Spleen (tissue), 11 donors: ENCODE measurements at regions not wholly inside any gene's neighbourhood (a gene's known extent, or its start where the extent isn't known, plus 50 kb on each side); places are given as distances from the start of the nearest gene placed in this dataset.

Experiments used
- DNase-seq: peaks from one replicate; pipeline ENCODE4 v3.0.0-alpha.2; 2020
- H3K27ac ChIP-seq, 8 donors: fragments of 200-600 bp; sonication (generic) in 7 of 8; 1 replicate in 4 of 8; 2 replicates in 4 of 8; pipeline versions ENCODE4 v1.5.0 to v1.8.0; 2016 to 2021; ENCODE audit warnings: inconsistent platforms in 4 of 8, mild to moderate bottlenecking in 4 of 8, moderate library complexity in 1 of 8
- H3K27me3 ChIP-seq, 7 donors: fragments of 200-600 bp; sonication (generic) in 6 of 7; replicated peaks in 1 of 7; 1 replicate in 4 of 7; 2 replicates in 3 of 7; pipeline versions ENCODE4 v1.5.0 to v1.8.0; 2016 to 2021; ENCODE audit warnings: inconsistent platforms in 3 of 7, mild to moderate bottlenecking in 1 of 7
- H3K36me3 ChIP-seq, 6 donors: fragments of 200-600 bp; sonication (generic) in 5 of 6; 1 replicate in 4 of 6; 2 replicates in 2 of 6; pipeline versions ENCODE4 v1.5.0 to v1.8.0; 2016 to 2021; ENCODE audit warnings: inconsistent platforms in 2 of 6
- H3K4me1 ChIP-seq, 6 donors: fragments of 200-600 bp; sonication (generic) in 5 of 6; 1 replicate in 3 of 6; 2 replicates in 3 of 6; pipeline versions ENCODE4 v1.5.0 to v1.8.0; 2016 to 2021; ENCODE audit warnings: inconsistent platforms in 3 of 6
- H3K4me3 ChIP-seq, 8 donors: fragments of 200-600 bp; sonication (generic) in 7 of 8; 1 replicate in 4 of 8; 2 replicates in 4 of 8; pipeline versions ENCODE4 v1.5.0 to v1.8.0; 2016 to 2021; ENCODE audit warnings: inconsistent platforms in 4 of 8, mild to moderate bottlenecking in 4 of 8, moderate library complexity in 2 of 8
- H3K9me3 ChIP-seq, 8 donors: fragments of 200-600 bp; sonication (generic) in 7 of 8; 1 replicate in 4 of 8; 2 replicates in 4 of 8; pipeline versions ENCODE4 v1.5.0 to v1.8.0; 2016 to 2021; ENCODE audit warnings: inconsistent platforms in 4 of 8
- POLR2A ChIP-seq, 3 donors: fragments of 450-650 bp; IDR thresholded peaks; one replicate each; pipeline ENCODE4 v1.5.1; 2017; ENCODE audit warnings: antibody characterized with exemption in 3 of 3, mild to moderate bottlenecking in 1 of 3
- POLR2AphosphoS5 ChIP-seq, 3 donors: sonication (generic); formaldehyde crosslinking; IDR thresholded peaks; one replicate each; pipeline ENCODE4 v1.5.1; 2017; ENCODE audit warnings: antibody characterized with exemption in 3 of 3
- WGBS, 5 donors: extraction: QIAGEN DNeasy Blood & Tissue Kit in 3 of 5; methylation state at CpG; one replicate each; pipeline versions ENCODE4 v1.1.5 to v1.1.7; 2013 to 2018; 5-methylcytosine and 5-hydroxymethylcytosine counted together
- intact Hi-C: fragments of 100-400 bp; cut with DNase I; formaldehyde crosslinking; loops from one replicate; pipeline ENCODE4 v1.15.0; 2023; ENCODE audit warnings: low total_unique reads
- TF ChIP-seq, protein P1 (sequence below), 11 experiments: fragments of 200-600 bp in 7 of 11; fragments of 450-650 bp in 4 of 11; sonication (generic) in 4 of 11; IDR thresholded peaks in 8 of 11; conservative IDR thresholded peaks in 3 of 11; 1 replicate in 7 of 11; 2 replicates in 4 of 11; pipeline versions ENCODE4 v1.4.0 to v1.8.0; 2016 to 2021; ENCODE audit warnings: antibody characterized with exemption in 11 of 11, inconsistent platforms in 4 of 11, mild to moderate bottlenecking in 1 of 11
- donor health status: healthy with polysubstance abuse.
- donor health status: DM: no; HTN: no; CAD: no; lungs with moderate emphysema.
- donor health status: DM: no; HTN: no; CAD: no.
- donor health status: Bipolar disorder and iron deficiency.
- donor health status: healthy.
- donor health status: DM: no; HTN: no; CAD: no.
- donor health status: DM: yes; HTN: yes; CAD: no.

- H3K4me1 ChIP-seq: no peaks in the 10 kb centered on the region
- H3K4me3 ChIP-seq: no peak overlapping the region
- no peak for DNase-seq
- TF ChIP-seq POLR2AphosphoS5 (IDR thresholded peaks at IDR 0.05) (no peak), POLR2A (IDR thresholded peaks at IDR 0.05) (no peak)
- TF ChIP-seq, protein P1, sequence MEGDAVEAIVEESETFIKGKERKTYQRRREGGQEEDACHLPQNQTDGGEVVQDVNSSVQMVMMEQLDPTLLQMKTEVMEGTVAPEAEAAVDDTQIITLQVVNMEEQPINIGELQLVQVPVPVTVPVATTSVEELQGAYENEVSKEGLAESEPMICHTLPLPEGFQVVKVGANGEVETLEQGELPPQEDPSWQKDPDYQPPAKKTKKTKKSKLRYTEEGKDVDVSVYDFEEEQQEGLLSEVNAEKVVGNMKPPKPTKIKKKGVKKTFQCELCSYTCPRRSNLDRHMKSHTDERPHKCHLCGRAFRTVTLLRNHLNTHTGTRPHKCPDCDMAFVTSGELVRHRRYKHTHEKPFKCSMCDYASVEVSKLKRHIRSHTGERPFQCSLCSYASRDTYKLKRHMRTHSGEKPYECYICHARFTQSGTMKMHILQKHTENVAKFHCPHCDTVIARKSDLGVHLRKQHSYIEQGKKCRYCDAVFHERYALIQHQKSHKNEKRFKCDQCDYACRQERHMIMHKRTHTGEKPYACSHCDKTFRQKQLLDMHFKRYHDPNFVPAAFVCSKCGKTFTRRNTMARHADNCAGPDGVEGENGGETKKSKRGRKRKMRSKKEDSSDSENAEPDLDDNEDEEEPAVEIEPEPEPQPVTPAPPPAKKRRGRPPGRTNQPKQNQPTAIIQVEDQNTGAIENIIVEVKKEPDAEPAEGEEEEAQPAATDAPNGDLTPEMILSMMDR (IDR thresholded peaks at IDR 0.05 in 8 of 11, conservative IDR thresholded peaks at IDR 0.05 in 3 of 11): no peak
- H3K27me3 ChIP-seq: no peaks in the 10 kb centered on the region
- H3K27ac ChIP-seq: no peak overlapping the region
- intact Hi-C loops: no loop called here
- WGBS, 5 donors: 65 to 84% (median 81%) methylated on average over 4 of the region's 4 CpGs
- no peaks in the 10 kb centered on the region for H3K36me3 ChIP-seq
- no peaks in the 10 kb centered on the region for H3K9me3 ChIP-seq
Observed at GRCh38 chr13:80946008-80946802, 605.3 kb upstream of the SPRY2 start.

DNA sequence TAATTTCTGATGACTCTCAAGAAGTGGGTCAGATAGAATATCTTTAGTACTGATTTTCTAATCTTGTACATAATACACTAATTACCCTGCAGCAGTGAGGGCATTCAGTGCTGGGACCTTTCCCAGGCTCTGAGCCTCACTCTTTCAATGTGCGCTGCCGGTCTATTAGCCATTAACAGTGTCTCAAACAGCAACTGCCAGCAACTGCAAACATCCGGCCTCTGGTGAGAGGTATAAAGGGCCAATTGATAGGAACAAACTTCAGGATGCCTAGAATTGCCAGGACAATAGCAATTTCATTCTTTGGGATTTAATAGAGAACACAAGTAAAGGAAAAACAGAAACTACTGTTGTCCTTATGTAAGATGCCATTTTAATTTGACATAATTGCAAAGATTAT, 604.4 kb upstream of the SPRY2 start:
- TF ChIP-seq POLR2AphosphoS5 (IDR thresholded peaks at IDR 0.05): no peak
- TF ChIP-seq POLR2A (IDR thresholded peaks at IDR 0.05): no peak
- TF ChIP-seq, protein P1 (IDR thresholded peaks at IDR 0.05 in 8 of 11, conservative IDR thresholded peaks at IDR 0.05 in 3 of 11): no peak
- DNase-seq: no peak

DNA sequence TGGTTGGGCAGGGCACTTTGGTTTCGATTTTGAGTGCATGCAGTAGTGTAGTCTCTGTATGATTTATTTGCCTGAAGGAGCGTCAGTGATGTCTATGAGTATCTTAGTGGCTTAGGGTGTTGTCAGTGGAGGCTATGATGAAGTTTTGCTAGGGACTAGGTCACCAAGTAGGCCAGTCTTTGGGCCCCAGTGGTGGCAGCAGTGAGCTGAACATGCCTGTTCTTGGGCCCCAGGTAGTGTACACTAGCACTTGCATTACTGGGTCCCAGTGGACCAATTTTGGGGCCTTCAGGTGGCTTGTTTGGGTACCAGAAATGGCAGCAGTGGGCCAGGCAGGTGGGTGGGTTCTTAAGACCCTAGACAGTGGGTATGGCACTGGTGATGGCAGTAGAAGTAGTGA, 598.7 kb upstream of the SPRY2 start:
- TF ChIP-seq POLR2AphosphoS5 (IDR thresholded peaks at IDR 0.05) (no peak), POLR2A (IDR thresholded peaks at IDR 0.05) (no peak)
- TF ChIP-seq, protein P1 (IDR thresholded peaks at IDR 0.05 in 8 of 11, conservative IDR thresholded peaks at IDR 0.05 in 3 of 11): no peak
- 75 to 89% (median 80%) methylated on average over 2 of the region's 2 CpGs for WGBS, 5 donors

More for the DNA sequence above, 604.4 kb upstream of the SPRY2 start:
- intact Hi-C loops: no loop called here
- H3K4me1 ChIP-seq: no peaks in the 10 kb centered on the region
- no peaks in the 10 kb centered on the region for H3K9me3 ChIP-seq
- no peak overlapping the region for H3K27ac ChIP-seq
- WGBS, 5 donors: 84 to 91% (median 90%) methylated on average over 3 of the region's 3 CpGs
- H3K27me3 ChIP-seq: no peaks in the 10 kb centered on the region
- H3K36me3 ChIP-seq: no peaks in the 10 kb centered on the region
- no peak overlapping the region for H3K4me3 ChIP-seq

DNA sequence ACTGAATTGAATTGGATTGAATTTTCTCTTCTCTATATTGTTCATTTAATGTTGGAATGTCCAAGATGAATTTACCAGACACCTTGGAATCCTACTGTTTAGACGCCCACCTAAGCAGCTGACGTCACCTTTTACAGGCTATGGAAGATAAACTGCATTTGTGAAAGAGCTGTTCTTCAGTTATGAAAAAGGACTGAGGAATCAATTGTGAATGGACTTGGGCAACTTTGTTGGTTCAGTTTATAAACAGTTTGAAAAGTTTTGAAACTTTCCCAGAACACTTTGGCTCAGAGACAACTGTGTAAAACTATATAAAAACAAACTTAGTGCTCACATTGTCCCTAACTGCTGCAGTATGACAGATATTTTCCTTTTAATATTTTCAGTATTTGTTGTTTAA, 590.8 kb upstream of the SPRY2 start:
- intact Hi-C loops: no loop called here
- WGBS, 5 donors: 85 to 99% (median 90%) methylated on average over 2 of the region's 2 CpGs
- DNase-seq: no peak
- H3K27ac ChIP-seq: no peak overlapping the region
- no peaks in the 10 kb centered on the region for H3K36me3 ChIP-seq
- H3K4me1 ChIP-seq: no peaks in the 10 kb centered on the region
- no peaks in the 10 kb centered on the region for H3K27me3 ChIP-seq
- no peaks in the 10 kb centered on the region for H3K9me3 ChIP-seq
- H3K4me3 ChIP-seq: no peak overlapping the region
- TF ChIP-seq, protein P1 (IDR thresholded peaks at IDR 0.05 in 8 of 11, conservative IDR thresholded peaks at IDR 0.05 in 3 of 11): no peak
- no peak for TF ChIP-seq POLR2A (IDR thresholded peaks at IDR 0.05)
- no peak for TF ChIP-seq POLR2AphosphoS5 (IDR thresholded peaks at IDR 0.05)

More for the DNA sequence above, 598.7 kb upstream of the SPRY2 start:
- Histone ChIP-seq H3K4me1 (no peaks in the 10 kb centered on the region), H3K27ac (no peak overlapping the region), H3K27me3 (no peaks in the 10 kb centered on the region), H3K36me3 (no peaks in the 10 kb centered on the region), H3K9me3 (peaks cover 0 to 3% (median 0%) of the 10 kb centered on the region in 8 donors), H3K4me3 (no peak overlapping the region)
- intact Hi-C loops: no loop called here
- no peak for DNase-seq
